Suprapubic skin (tissue), 4 donors: ENCODE measurements at regions not wholly inside any gene's neighbourhood (a gene's known extent, or its start where the extent isn't known, plus 50 kb on each side); places are given as distances from the start of the nearest gene placed in this dataset.

Experiments used
- POLR2A ChIP-seq, 2 donors: fragments of 450-650 bp; IDR thresholded peaks; one replicate each; pipeline ENCODE4 v1.6.1; 2017; ENCODE audit warnings: antibody characterized with exemption in 2 of 2, mild to moderate bottlenecking in 2 of 2, moderate library complexity in 2 of 2
- POLR2AphosphoS5 ChIP-seq, 3 donors: sonication (generic); formaldehyde crosslinking; IDR thresholded peaks; one replicate each; pipeline ENCODE4 v1.6.1; 2017; ENCODE audit warnings: antibody characterized with exemption in 3 of 3
- TF ChIP-seq, protein P1 (sequence below), 2 donors: fragments of 200-600 bp in 1 of 2; fragments of 450-650 bp in 1 of 2; sonication (generic) in 1 of 2; IDR thresholded peaks; one replicate each; pipeline ENCODE4 v1.5.1; 2016 to 2019; ENCODE audit warnings: antibody characterized with exemption in 2 of 2, mild to moderate bottlenecking in 1 of 2, moderate library complexity in 1 of 2

DNA sequence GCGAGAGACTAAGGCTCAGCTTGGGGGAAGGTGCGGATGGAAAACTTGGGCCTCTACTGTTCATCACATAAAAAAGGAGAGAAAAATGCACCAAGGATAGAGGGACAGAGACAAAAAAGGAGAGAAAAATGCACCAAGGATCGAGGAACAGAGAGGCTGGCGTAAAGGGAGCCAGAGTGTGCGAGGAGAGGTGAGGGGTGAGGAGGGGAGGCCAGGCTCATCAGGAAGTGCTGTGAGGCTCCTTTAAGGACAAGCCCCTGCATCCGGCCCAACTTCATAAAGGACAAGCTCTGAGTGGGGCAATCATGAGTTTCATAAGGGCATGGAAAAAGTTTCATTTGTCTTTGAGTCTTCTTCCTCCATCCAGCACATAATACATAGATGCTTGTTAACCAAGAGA lies 117.2 kb upstream of the NXT1 start:
- TF ChIP-seq, protein P1, sequence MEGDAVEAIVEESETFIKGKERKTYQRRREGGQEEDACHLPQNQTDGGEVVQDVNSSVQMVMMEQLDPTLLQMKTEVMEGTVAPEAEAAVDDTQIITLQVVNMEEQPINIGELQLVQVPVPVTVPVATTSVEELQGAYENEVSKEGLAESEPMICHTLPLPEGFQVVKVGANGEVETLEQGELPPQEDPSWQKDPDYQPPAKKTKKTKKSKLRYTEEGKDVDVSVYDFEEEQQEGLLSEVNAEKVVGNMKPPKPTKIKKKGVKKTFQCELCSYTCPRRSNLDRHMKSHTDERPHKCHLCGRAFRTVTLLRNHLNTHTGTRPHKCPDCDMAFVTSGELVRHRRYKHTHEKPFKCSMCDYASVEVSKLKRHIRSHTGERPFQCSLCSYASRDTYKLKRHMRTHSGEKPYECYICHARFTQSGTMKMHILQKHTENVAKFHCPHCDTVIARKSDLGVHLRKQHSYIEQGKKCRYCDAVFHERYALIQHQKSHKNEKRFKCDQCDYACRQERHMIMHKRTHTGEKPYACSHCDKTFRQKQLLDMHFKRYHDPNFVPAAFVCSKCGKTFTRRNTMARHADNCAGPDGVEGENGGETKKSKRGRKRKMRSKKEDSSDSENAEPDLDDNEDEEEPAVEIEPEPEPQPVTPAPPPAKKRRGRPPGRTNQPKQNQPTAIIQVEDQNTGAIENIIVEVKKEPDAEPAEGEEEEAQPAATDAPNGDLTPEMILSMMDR (IDR thresholded peaks at IDR 0.05): no peak
- no peak for TF ChIP-seq POLR2A (IDR thresholded peaks at IDR 0.05)
- no peak for TF ChIP-seq POLR2AphosphoS5 (IDR thresholded peaks at IDR 0.05)
